Calu3 (cell line): ENCODE measurements at regions not wholly inside any gene's neighbourhood (a gene's known extent, or its start where the extent isn't known, plus 50 kb on each side); places are given as distances from the start of the nearest gene placed in this dataset.

Experiments used
- BruUV-seq: library from RNA; stranded (reverse); fragments of 400-500 nt; replicated peaks from 2 replicates; lab custom pipeline; 2021; lab: Mats Ljungman, UMichigan
- CTCF ChIA-PET: fragments of 300-600 bp; sonication (Branson Sonifier 250); formaldehyde crosslinking; loops from one replicate; lab custom pipeline; 2022; ENCODE audit warnings: antibody characterized with exemption; lab: Charles Lee
- DNase-seq: peaks from one replicate; pipeline ENCODE4 v3.0.0; 2022
- H3K27ac Mint-ChIP-seq: one replicate; pipeline ENCODE4 v1.8.0; 2022; ENCODE audit warnings: mixed read lengths; ENCODE audit not compliant: unreplicated experiment
- H3K27me3 Mint-ChIP-seq: one replicate; pipeline ENCODE4 v1.8.0; 2022; ENCODE audit warnings: mixed read lengths; ENCODE audit not compliant: unreplicated experiment
- H3K36me3 Mint-ChIP-seq: one replicate; pipeline ENCODE4 v1.8.0; 2022; ENCODE audit warnings: mild to moderate bottlenecking, moderate library complexity, mixed read lengths; ENCODE audit not compliant: insufficient read depth, unreplicated experiment
- H3K4me1 Mint-ChIP-seq: one replicate; pipeline ENCODE4 v1.8.0; 2022; ENCODE audit warnings: mild to moderate bottlenecking, low read depth, mixed read lengths; ENCODE audit not compliant: unreplicated experiment
- H3K4me3 Mint-ChIP-seq: one replicate; pipeline ENCODE4 v1.8.0; 2022; ENCODE audit warnings: mild to moderate bottlenecking, low read depth, moderate library complexity, mixed read lengths; ENCODE audit not compliant: unreplicated experiment
- H3K9me3 Mint-ChIP-seq: one replicate; pipeline ENCODE4 v1.8.0; 2022; ENCODE audit warnings: low read depth, mixed read lengths; ENCODE audit not compliant: unreplicated experiment
- CTCF ChIP-seq: fragments of 200-600 bp; IDR thresholded peaks from one replicate; pipeline ENCODE4 v1.8.0; 2022; ENCODE audit warnings: antibody characterized with exemption; ENCODE audit not compliant: unreplicated experiment
- intact Hi-C: fragments of 100-400 bp; cut with micrococcal nuclease; formaldehyde crosslinking; loops from one replicate; pipeline ENCODE4 v1.10.0; 2022; ENCODE audit not compliant: unreplicated experiment

- Mint-ChIP-seq H3K27me3 (peaks cover 8% of the 10 kb centered on the region), H3K4me3 (no peak overlapping the region), H3K9me3 (peaks cover 2% of the 10 kb centered on the region), H3K36me3 (no peaks in the 10 kb centered on the region), H3K4me1 (no peaks in the 10 kb centered on the region), H3K27ac (no peak overlapping the region)
- no peak for TF ChIP-seq CTCF
- DNase-seq: no peak
- no TSS peak for BruUV-seq
- intact Hi-C loops: no loop called here
- CTCF ChIA-PET: no interaction called here
Observed at GRCh38 chr1:175833951-175834350, 90.6 kb upstream of the TNR start.

- BruUV-seq: no TSS peak
- Mint-ChIP-seq H3K9me3 (peaks cover 2% of the 10 kb centered on the region), H3K27ac (no peak overlapping the region), H3K36me3 (no peaks in the 10 kb centered on the region), H3K4me3 (no peak overlapping the region), H3K27me3 (peaks cover 8% of the 10 kb centered on the region), H3K4me1 (no peaks in the 10 kb centered on the region)
- no peak for TF ChIP-seq CTCF
- intact Hi-C loops: no loop called here
- no peak for DNase-seq
- CTCF ChIA-PET: no interaction called here
Observed at GRCh38 chr1:175833502-175833901, 90.1 kb upstream of the TNR start.

GRCh38 chr1:175830500-175830899 lies 87.1 kb upstream of the TNR start:
- BruUV-seq: no TSS peak
- Mint-ChIP-seq H3K27ac (no peak overlapping the region), H3K4me3 (no peak overlapping the region), H3K27me3 (no peaks in the 10 kb centered on the region), H3K9me3 (peaks cover 2% of the 10 kb centered on the region), H3K4me1 (no peaks in the 10 kb centered on the region), H3K36me3 (no peaks in the 10 kb centered on the region)
- no peak for DNase-seq
- CTCF ChIA-PET: interaction anchor here (0.8 kb wide), 1 partner anchor 38 kb away, joined by 3 read pairs; no protein-coding TSS in a partner anchor
- no peak for TF ChIP-seq CTCF
- intact Hi-C loops: no loop called here

- intact Hi-C loops: no loop called here
- no peaks in the 10 kb centered on the region for H3K4me1 Mint-ChIP-seq
- BruUV-seq: no TSS peak
- H3K9me3 Mint-ChIP-seq: peaks cover 2% of the 10 kb centered on the region
- H3K27ac Mint-ChIP-seq: no peak overlapping the region
- no peak overlapping the region for H3K4me3 Mint-ChIP-seq
- no peak for TF ChIP-seq CTCF
- H3K36me3 Mint-ChIP-seq: no peaks in the 10 kb centered on the region
- H3K27me3 Mint-ChIP-seq: no peaks in the 10 kb centered on the region
- no peak for DNase-seq
- CTCF ChIA-PET: interaction anchor here (0.8 kb wide), 1 partner anchor 38 kb away, joined by 3 read pairs; no protein-coding TSS in a partner anchor
Observed at GRCh38 chr1:175829845-175830244, 86.5 kb upstream of the TNR start.
